ENCODE measurements at regions not wholly inside any gene's neighbourhood (a gene's known extent, or its start where the extent isn't known, plus 50 kb on each side); places are given as distances from the start of the nearest gene placed in this dataset.

GRCh38 chr9:95807326-95807947 lies 68.1 kb upstream of the ERCC6L2 start:
- CTCF ChIA-PET = no interaction called here
- no peak overlapping the region for H3K4me3 Mint-ChIP-seq
- TF ChIP-seq TP53 (CRISPR knock-in tag; IDR thresholded peaks at IDR 0.05) = no peak
- TF ChIP-seq CREB1 (CRISPR knock-in tag; IDR thresholded peaks at IDR 0.05) = no peak
- no peak for TF ChIP-seq ZNF416 (CRISPR knock-in tag; IDR thresholded peaks at IDR 0.05)
- no peak for TF ChIP-seq RELA (CRISPR knock-in tag; IDR thresholded peaks at IDR 0.05; ENCODE audit: borderline replicate concordance)
- no peak for TF ChIP-seq PREB (CRISPR knock-in tag; IDR thresholded peaks at IDR 0.05; ENCODE audit: borderline replicate concordance)
- no peak for TF ChIP-seq ARID4B (CRISPR knock-in tag; IDR thresholded peaks at IDR 0.05; ENCODE audit: borderline replicate concordance)
- no peak for TF ChIP-seq E2F1 (CRISPR knock-in tag; IDR thresholded peaks at IDR 0.05)
- no peak for TF ChIP-seq HMGA2 (CRISPR knock-in tag; IDR thresholded peaks at IDR 0.05)
- no peak for TF ChIP-seq EMX1 (CRISPR knock-in tag; IDR thresholded peaks at IDR 0.05)
- no peak for TF ChIP-seq ZNF232 (CRISPR knock-in tag; IDR thresholded peaks at IDR 0.05)
- TF ChIP-seq ZNF219 (CRISPR knock-in tag; IDR thresholded peaks at IDR 0.05; ENCODE audit: borderline replicate concordance) = no peak
- TF ChIP-seq ZMAT4 (CRISPR knock-in tag; IDR thresholded peaks at IDR 0.05) = no peak
- TF ChIP-seq, protein P1, sequence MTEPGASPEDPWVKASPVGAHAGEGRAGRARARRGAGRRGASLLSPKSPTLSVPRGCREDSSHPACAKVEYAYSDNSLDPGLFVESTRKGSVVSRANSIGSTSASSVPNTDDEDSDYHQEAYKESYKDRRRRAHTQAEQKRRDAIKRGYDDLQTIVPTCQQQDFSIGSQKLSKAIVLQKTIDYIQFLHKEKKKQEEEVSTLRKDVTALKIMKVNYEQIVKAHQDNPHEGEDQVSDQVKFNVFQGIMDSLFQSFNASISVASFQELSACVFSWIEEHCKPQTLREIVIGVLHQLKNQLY (CRISPR knock-in tag; IDR thresholded peaks at IDR 0.05) = no peak
- no peak for TF ChIP-seq JAZF1 (CRISPR knock-in tag; IDR thresholded peaks at IDR 0.05)
- TF ChIP-seq PRDM15 (CRISPR knock-in tag; IDR thresholded peaks at IDR 0.05) = no peak
- TF ChIP-seq, protein P2, sequence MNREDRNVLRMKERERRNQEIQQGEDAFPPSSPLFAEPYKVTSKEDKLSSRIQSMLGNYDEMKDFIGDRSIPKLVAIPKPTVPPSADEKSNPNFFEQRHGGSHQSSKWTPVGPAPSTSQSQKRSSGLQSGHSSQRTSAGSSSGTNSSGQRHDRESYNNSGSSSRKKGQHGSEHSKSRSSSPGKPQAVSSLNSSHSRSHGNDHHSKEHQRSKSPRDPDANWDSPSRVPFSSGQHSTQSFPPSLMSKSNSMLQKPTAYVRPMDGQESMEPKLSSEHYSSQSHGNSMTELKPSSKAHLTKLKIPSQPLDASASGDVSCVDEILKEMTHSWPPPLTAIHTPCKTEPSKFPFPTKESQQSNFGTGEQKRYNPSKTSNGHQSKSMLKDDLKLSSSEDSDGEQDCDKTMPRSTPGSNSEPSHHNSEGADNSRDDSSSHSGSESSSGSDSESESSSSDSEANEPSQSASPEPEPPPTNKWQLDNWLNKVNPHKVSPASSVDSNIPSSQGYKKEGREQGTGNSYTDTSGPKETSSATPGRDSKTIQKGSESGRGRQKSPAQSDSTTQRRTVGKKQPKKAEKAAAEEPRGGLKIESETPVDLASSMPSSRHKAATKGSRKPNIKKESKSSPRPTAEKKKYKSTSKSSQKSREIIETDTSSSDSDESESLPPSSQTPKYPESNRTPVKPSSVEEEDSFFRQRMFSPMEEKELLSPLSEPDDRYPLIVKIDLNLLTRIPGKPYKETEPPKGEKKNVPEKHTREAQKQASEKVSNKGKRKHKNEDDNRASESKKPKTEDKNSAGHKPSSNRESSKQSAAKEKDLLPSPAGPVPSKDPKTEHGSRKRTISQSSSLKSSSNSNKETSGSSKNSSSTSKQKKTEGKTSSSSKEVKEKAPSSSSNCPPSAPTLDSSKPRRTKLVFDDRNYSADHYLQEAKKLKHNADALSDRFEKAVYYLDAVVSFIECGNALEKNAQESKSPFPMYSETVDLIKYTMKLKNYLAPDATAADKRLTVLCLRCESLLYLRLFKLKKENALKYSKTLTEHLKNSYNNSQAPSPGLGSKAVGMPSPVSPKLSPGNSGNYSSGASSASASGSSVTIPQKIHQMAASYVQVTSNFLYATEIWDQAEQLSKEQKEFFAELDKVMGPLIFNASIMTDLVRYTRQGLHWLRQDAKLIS (CRISPR knock-in tag; IDR thresholded peaks at IDR 0.05; ENCODE audit: borderline replicate concordance) = no peak
- TF ChIP-seq SOX15 (CRISPR knock-in tag; IDR thresholded peaks at IDR 0.05) = no peak
- TF ChIP-seq, protein P3, sequence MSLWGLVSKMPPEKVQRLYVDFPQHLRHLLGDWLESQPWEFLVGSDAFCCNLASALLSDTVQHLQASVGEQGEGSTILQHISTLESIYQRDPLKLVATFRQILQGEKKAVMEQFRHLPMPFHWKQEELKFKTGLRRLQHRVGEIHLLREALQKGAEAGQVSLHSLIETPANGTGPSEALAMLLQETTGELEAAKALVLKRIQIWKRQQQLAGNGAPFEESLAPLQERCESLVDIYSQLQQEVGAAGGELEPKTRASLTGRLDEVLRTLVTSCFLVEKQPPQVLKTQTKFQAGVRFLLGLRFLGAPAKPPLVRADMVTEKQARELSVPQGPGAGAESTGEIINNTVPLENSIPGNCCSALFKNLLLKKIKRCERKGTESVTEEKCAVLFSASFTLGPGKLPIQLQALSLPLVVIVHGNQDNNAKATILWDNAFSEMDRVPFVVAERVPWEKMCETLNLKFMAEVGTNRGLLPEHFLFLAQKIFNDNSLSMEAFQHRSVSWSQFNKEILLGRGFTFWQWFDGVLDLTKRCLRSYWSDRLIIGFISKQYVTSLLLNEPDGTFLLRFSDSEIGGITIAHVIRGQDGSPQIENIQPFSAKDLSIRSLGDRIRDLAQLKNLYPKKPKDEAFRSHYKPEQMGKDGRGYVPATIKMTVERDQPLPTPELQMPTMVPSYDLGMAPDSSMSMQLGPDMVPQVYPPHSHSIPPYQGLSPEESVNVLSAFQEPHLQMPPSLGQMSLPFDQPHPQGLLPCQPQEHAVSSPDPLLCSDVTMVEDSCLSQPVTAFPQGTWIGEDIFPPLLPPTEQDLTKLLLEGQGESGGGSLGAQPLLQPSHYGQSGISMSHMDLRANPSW (CRISPR knock-in tag; conservative IDR thresholded peaks at IDR 0.05; ENCODE audit: low read depth) = no peak

More at GRCh38 chr9:95807326-95807947, 68.1 kb upstream of the ERCC6L2 start:
- Mint-ChIP-seq H3K36me3 (0 out of 2 replicates have a peak, but pooled peaks cover 3% of the 10 kb centered on the region), H3K9me3 (peaks cover 13% of the 10 kb centered on the region), H3K4me1 (peaks cover 25% of the 10 kb centered on the region), H3K27me3 (ENCODE audit: low read depth) (no peaks in the 10 kb centered on the region; the same call in 1 of the 2 replicates), H3K27ac (no peak overlapping the region)
- DNase-seq (ENCODE audit: low spot score) (no peak), ATAC-seq (no peak)
- POLR2A ChIA-PET = no interaction called here

Measured in WTC11 (cell line).